Loucy (cell line): ENCODE measurements at regions not wholly inside any gene's neighbourhood (a gene's known extent, or its start where the extent isn't known, plus 50 kb on each side); places are given as distances from the start of the nearest gene placed in this dataset.

Source experiments
- H2AFZ ChIP-seq: fragments of 200-600 bp; sonication (generic); 2 replicates; pipeline ENCODE4 v1.6.0; 2016; ENCODE audit warnings: antibody characterized with exemption, mild to moderate bottlenecking, low read length, moderate library complexity
- H3F3A ChIP-seq: fragments of 200-600 bp; 2 replicates; pipeline ENCODE4 v1.6.0; 2016; ENCODE audit warnings: antibody characterized with exemption, low read depth, mild to moderate bottlenecking
- H3K27me3 ChIP-seq: fragments of 200-600 bp; sonication (generic); 2 replicates; pipeline ENCODE4 v1.6.1; 2014; ENCODE audit warnings: low read length, mild to moderate bottlenecking; ENCODE audit not compliant: insufficient read depth, poor library complexity, severe bottlenecking
- H3K36me3 ChIP-seq: fragments of 200-600 bp; sonication (generic); 2 replicates; pipeline ENCODE4 v1.6.1; 2016; ENCODE audit warnings: low read length; ENCODE audit not compliant: insufficient read depth
- H3K4me1 ChIP-seq: fragments of 200-600 bp; sonication (generic); 2 replicates; pipeline ENCODE4 v1.5.1; 2014; ENCODE audit warnings: low read length, mild to moderate bottlenecking; ENCODE audit not compliant: insufficient read depth, poor library complexity, severe bottlenecking
- H3K4me2 ChIP-seq: fragments of 200-600 bp; sonication (generic); 2 replicates; pipeline ENCODE4 v1.6.0; 2014; ENCODE audit warnings: antibody characterized with exemption, low read length, low read depth, mild to moderate bottlenecking; ENCODE audit not compliant: poor library complexity, severe bottlenecking
- H3K4me3 ChIP-seq: fragments of 200-600 bp; sonication (generic); 2 replicates; pipeline ENCODE4 v1.5.1; 2014; ENCODE audit warnings: low read length, mild to moderate bottlenecking, mixed read lengths; ENCODE audit not compliant: poor library complexity, severe bottlenecking
- H3K79me2 ChIP-seq: fragments of 200-600 bp; sonication (generic); 2 replicates; pipeline ENCODE4 v1.6.1; 2014; ENCODE audit warnings: low read length; ENCODE audit not compliant: insufficient read depth
- H3K9ac ChIP-seq: fragments of 200-600 bp; sonication (generic); 2 replicates; pipeline ENCODE4 v1.6.0; 2014; ENCODE audit warnings: mild to moderate bottlenecking, low read depth, low read length, moderate library complexity; ENCODE audit not compliant: poor library complexity, severe bottlenecking
- H3K9me2 ChIP-seq: fragments of 200-600 bp; sonication (generic); replicated peaks from 2 replicates; pipeline ENCODE4 v1.6.1; 2016; ENCODE audit warnings: low read depth, low read length, mixed read lengths
- H3K9me3 ChIP-seq: fragments of 200-600 bp; sonication (generic); 2 replicates; pipeline ENCODE4 v1.6.1; 2014; ENCODE audit warnings: mild to moderate bottlenecking, antibody characterized with exemption, low read length, low read depth; ENCODE audit not compliant: insufficient read depth
- H4K20me1 ChIP-seq: fragments of 200-600 bp; sonication (generic); 2 replicates; pipeline ENCODE4 v1.6.0; 2014; ENCODE audit warnings: antibody characterized with exemption, low read length, mild to moderate bottlenecking; ENCODE audit not compliant: insufficient read depth, poor library complexity, severe bottlenecking
- CTCF ChIP-seq: fragments of 200-600 bp; sonication (generic); conservative IDR thresholded peaks from 2 replicates; pipeline ENCODE4 v1.5.1; 2014; ENCODE audit warnings: mild to moderate bottlenecking, antibody characterized with exemption, low read length
- EZH2phosphoT487 ChIP-seq: fragments of 200-600 bp; IDR thresholded peaks from 2 replicates; pipeline ENCODE4 v1.6.1; 2018; ENCODE audit warnings: antibody characterized with exemption, mild to moderate bottlenecking, moderate library complexity, borderline replicate concordance

GRCh38 chr4:123613586-123614344 is 217.2 kb downstream of the SPRY1 start:
- Histone ChIP-seq H3K4me1 (peaks cover 47% of the 10 kb centered on the region), H3K9ac (no peak overlapping the region), H2AFZ (no peak overlapping the region), H3K4me2 (no peak overlapping the region), H3K9me2 (no peaks in the 10 kb centered on the region), H3K36me3 (no peaks in the 10 kb centered on the region), H3K79me2 (no peaks in the 10 kb centered on the region), H3K9me3 (no peaks in the 10 kb centered on the region), H3K4me3 (no peak overlapping the region), H3K27me3 (no peaks in the 10 kb centered on the region), H3F3A (no peaks in the 10 kb centered on the region), H4K20me1 (no peaks in the 10 kb centered on the region)
- TF ChIP-seq CTCF, result no peak
- TF ChIP-seq EZH2phosphoT487, result no peak

GRCh38 chr4:123615901-123616300 is 219.3 kb downstream of the SPRY1 start:
- H3K27me3 ChIP-seq, result no peaks in the 10 kb centered on the region
- H3K4me2 ChIP-seq, result peak overlapping the region; percentile 82
- no peaks in the 10 kb centered on the region for H3K79me2 ChIP-seq
- H3K36me3 ChIP-seq, result no peaks in the 10 kb centered on the region
- no peak overlapping the region for H2AFZ ChIP-seq
- H3K4me3 ChIP-seq, result peak overlapping the region; percentile 53
- peaks cover 57% of the 10 kb centered on the region for H3K4me1 ChIP-seq
- H3K9ac ChIP-seq, result peak overlapping the region; percentile 59
- TF ChIP-seq EZH2phosphoT487, result no peak
- TF ChIP-seq CTCF, result no peak
- no peaks in the 10 kb centered on the region for H3K9me2 ChIP-seq
- H4K20me1 ChIP-seq, result no peaks in the 10 kb centered on the region
- H3K9me3 ChIP-seq, result no peaks in the 10 kb centered on the region
- no peaks in the 10 kb centered on the region for H3F3A ChIP-seq

- H3K9ac ChIP-seq, result peak overlapping the region; percentile 59
- H3K4me3 ChIP-seq, result peak overlapping the region; percentile 53
- no peak overlapping the region for H2AFZ ChIP-seq
These were observed 220.4 kb downstream of the SPRY1 start for GRCh38 chr4:123616951-123617461.

More at GRCh38 chr4:123616951-123617461, 220.4 kb downstream of the SPRY1 start:
- Histone ChIP-seq H3K4me2 (peak overlapping the region; percentile 82), H4K20me1 (no peaks in the 10 kb centered on the region), H3K4me1 (peaks cover 68% of the 10 kb centered on the region), H3K27me3 (no peaks in the 10 kb centered on the region), H3F3A (no peaks in the 10 kb centered on the region), H3K9me3 (no peaks in the 10 kb centered on the region), H3K9me2 (no peaks in the 10 kb centered on the region), H3K36me3 (no peaks in the 10 kb centered on the region), H3K79me2 (no peaks in the 10 kb centered on the region)
- TF ChIP-seq CTCF (no peak), EZH2phosphoT487 (no peak)
